Muscle of back (tissue), 3 donors: ENCODE measurements at regions not wholly inside any gene's neighbourhood (a gene's known extent, or its start where the extent isn't known, plus 50 kb on each side); places are given as distances from the start of the nearest gene placed in this dataset.
A peak's percentile ranks its signal among the peaks of the same experiment; 100 is the strongest.

Source experiments
- DNase-seq, 3 donors: peaks; one replicate each; pipeline versions ENCODE4 v3.0.0 to v3.0.0-alpha.2; 2013

GRCh38 chr17:13306310-13306962 lies 288.6 kb upstream of the ELAC2 start:
- DNase-seq = peak; percentile 15 to 58 (median 27)

- no peak for DNase-seq
Observed at GRCh38 chr17:13302983-13303382, 285.2 kb upstream of the ELAC2 start.

GRCh38 chr17:13302419-13302818 lies 284.6 kb upstream of the ELAC2 start:
- no peak for DNase-seq

GRCh38 chr17:13297183-13297582 lies 279.4 kb upstream of the ELAC2 start:
- DNase-seq = peak; percentile 15 to 62 (median 29)

GRCh38 chr17:13293421-13293820 lies 275.6 kb upstream of the ELAC2 start:
- no peak for DNase-seq

GRCh38 chr17:13292291-13292690 lies 274.5 kb upstream of the ELAC2 start:
- peak in 2 of 3 donors; percentile 28 to 63 for DNase-seq

GRCh38 chr17:13288248-13288647 lies 270.4 kb upstream of the ELAC2 start:
- no peak for DNase-seq

- no peak for DNase-seq
Observed at GRCh38 chr17:13287226-13287625, 269.4 kb upstream of the ELAC2 start.

- no peak for DNase-seq
Observed at GRCh38 chr17:13283606-13284005, 265.8 kb upstream of the ELAC2 start.

GRCh38 chr17:13281626-13282025 lies 263.8 kb upstream of the ELAC2 start:
- DNase-seq = no peak

- peak in 1 of 3 donors; percentile 68 for DNase-seq
Observed at GRCh38 chr17:13273806-13274205, 256.0 kb upstream of the ELAC2 start.

GRCh38 chr17:13272296-13272695 lies 254.5 kb upstream of the ELAC2 start:
- peak in 1 of 3 donors; percentile 7 for DNase-seq

- DNase-seq = no peak
Observed at GRCh38 chr17:13268791-13269595, 251.2 kb upstream of the ELAC2 start.

- peak in 1 of 3 donors; percentile 82 for DNase-seq
Observed at GRCh38 chr17:13266606-13267005, 248.8 kb upstream of the ELAC2 start.

- DNase-seq = no peak
Observed at GRCh38 chr17:13265311-13265710, 247.5 kb upstream of the ELAC2 start.

- no peak for DNase-seq
Observed at GRCh38 chr17:13263746-13264145, 245.9 kb upstream of the ELAC2 start.

GRCh38 chr17:13256545-13256944 lies 238.7 kb upstream of the ELAC2 start:
- no peak for DNase-seq

GRCh38 chr17:13253733-13254410 lies 236.0 kb upstream of the ELAC2 start:
- DNase-seq = no peak

GRCh38 chr17:13244513-13244912 lies 226.7 kb upstream of the ELAC2 start:
- peak; percentile 35 to 87 (median 62) for DNase-seq

- no peak for DNase-seq
Observed at GRCh38 chr17:13243585-13243984, 225.8 kb upstream of the ELAC2 start.

GRCh38 chr17:13240851-13241250 lies 223.0 kb upstream of the ELAC2 start:
- DNase-seq = peak; percentile 19 to 82 (median 48)
